ENCODE measurements at regions not wholly inside any gene's neighbourhood (a gene's known extent, or its start where the extent isn't known, plus 50 kb on each side); places are given as distances from the start of the nearest gene placed in this dataset.

DNA sequence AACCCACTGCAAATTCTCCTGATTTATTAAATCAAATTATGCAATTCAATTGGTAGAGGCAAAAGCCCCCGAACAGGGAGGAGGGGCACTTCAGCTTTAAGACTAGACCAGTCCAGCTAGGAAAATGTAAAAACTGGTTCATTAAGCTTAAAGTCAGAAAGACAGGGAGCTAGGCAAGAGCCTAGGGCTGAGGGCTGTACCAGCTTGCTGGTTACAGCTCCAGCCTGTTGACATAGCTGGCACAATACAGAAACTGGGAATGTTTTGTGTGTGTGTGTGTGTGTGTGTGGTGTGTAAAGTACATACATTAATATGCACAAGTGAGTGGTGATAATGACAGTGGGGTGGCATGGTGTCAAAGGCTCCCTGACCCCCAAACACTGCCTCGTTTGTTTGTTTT is 307.0 kb upstream of the CELF4 start:
- no peak for TF ChIP-seq EZH2 (IDR thresholded peaks at IDR 0.05; ENCODE audit: low read length, unreplicated experiment)
- TF ChIP-seq, protein P1, sequence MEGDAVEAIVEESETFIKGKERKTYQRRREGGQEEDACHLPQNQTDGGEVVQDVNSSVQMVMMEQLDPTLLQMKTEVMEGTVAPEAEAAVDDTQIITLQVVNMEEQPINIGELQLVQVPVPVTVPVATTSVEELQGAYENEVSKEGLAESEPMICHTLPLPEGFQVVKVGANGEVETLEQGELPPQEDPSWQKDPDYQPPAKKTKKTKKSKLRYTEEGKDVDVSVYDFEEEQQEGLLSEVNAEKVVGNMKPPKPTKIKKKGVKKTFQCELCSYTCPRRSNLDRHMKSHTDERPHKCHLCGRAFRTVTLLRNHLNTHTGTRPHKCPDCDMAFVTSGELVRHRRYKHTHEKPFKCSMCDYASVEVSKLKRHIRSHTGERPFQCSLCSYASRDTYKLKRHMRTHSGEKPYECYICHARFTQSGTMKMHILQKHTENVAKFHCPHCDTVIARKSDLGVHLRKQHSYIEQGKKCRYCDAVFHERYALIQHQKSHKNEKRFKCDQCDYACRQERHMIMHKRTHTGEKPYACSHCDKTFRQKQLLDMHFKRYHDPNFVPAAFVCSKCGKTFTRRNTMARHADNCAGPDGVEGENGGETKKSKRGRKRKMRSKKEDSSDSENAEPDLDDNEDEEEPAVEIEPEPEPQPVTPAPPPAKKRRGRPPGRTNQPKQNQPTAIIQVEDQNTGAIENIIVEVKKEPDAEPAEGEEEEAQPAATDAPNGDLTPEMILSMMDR (conservative IDR thresholded peaks at IDR 0.05; ENCODE audit: low read depth, low read length) = no peak
- TF ChIP-seq EZH2phosphoT487 (IDR thresholded peaks at IDR 0.05; ENCODE audit: borderline replicate concordance, low read length) = no peak
